ENCODE measurements at regions not wholly inside any gene's neighbourhood (a gene's known extent, or its start where the extent isn't known, plus 50 kb on each side); places are given as distances from the start of the nearest gene placed in this dataset.

- Mint-ChIP-seq H3K36me3 (ENCODE audit: low read depth, unreplicated experiment) (no peaks in the 10 kb centered on the region), H3K4me1 (ENCODE audit: unreplicated experiment) (no peaks in the 10 kb centered on the region), H3K27ac (ENCODE audit: unreplicated experiment) (no peak overlapping the region), H3K27me3 (ENCODE audit: unreplicated experiment) (no peaks in the 10 kb centered on the region), H3K9me3 (ENCODE audit: unreplicated experiment) (no peaks in the 10 kb centered on the region), H3K4me3 (ENCODE audit: unreplicated experiment) (no peak overlapping the region)
- TF ChIP-seq CTCF (IDR thresholded peaks at IDR 0.05; ENCODE audit: unreplicated experiment), result no peak
- no peak for DNase-seq (ENCODE audit: low spot score)
Measured at GRCh38 chr6:73878403-73878802, 182.4 kb downstream of the CD109 start.

Data from endothelial cell (in vitro differentiated cells).